ENCODE measurements at regions not wholly inside any gene's neighbourhood (a gene's known extent, or its start where the extent isn't known, plus 50 kb on each side); places are given as distances from the start of the nearest gene placed in this dataset.

- Histone ChIP-seq H3K27me3 (no peaks in the 10 kb centered on the region), H3K9me3 (no peaks in the 10 kb centered on the region), H3K27ac (no peak overlapping the region), H3K4me3 (no peak overlapping the region), H3K4me1 (no peaks in the 10 kb centered on the region), H3K36me3 (no peaks in the 10 kb centered on the region)
- ATAC-seq = no peak
- TF ChIP-seq CTCF (IDR thresholded peaks at IDR 0.05) = no peak
- DNase-seq = no peak
- intact Hi-C loops (cut with DNase I) = no loop called here
Measured at GRCh38 chr3:65303431-65303830, 615.6 kb upstream of the ADAMTS9 start.

GRCh38 chr3:65291448-65292125 lies 603.8 kb upstream of the ADAMTS9 start:
- intact Hi-C loops (cut with DNase I) = no loop called here
- H3K36me3 ChIP-seq = no peaks in the 10 kb centered on the region
- ATAC-seq (no peak), DNase-seq (no peak)
- no peaks in the 10 kb centered on the region for H3K27me3 ChIP-seq
- H3K9me3 ChIP-seq = no peaks in the 10 kb centered on the region
- no peaks in the 10 kb centered on the region for H3K4me1 ChIP-seq
- no peak for TF ChIP-seq CTCF (IDR thresholded peaks at IDR 0.05)
- no peak overlapping the region for H3K27ac ChIP-seq
- no peak overlapping the region for H3K4me3 ChIP-seq

GRCh38 chr3:65288776-65289175 lies 601.0 kb upstream of the ADAMTS9 start:
- Histone ChIP-seq H3K9me3 (no peaks in the 10 kb centered on the region), H3K36me3 (no peaks in the 10 kb centered on the region), H3K27ac (no peak overlapping the region), H3K4me3 (no peak overlapping the region), H3K4me1 (no peaks in the 10 kb centered on the region), H3K27me3 (no peaks in the 10 kb centered on the region)
- DNase-seq (no peak), ATAC-seq (no peak)
- intact Hi-C loops (cut with DNase I) = no loop called here
- no peak for TF ChIP-seq CTCF (IDR thresholded peaks at IDR 0.05)

- Histone ChIP-seq H3K27ac (no peak overlapping the region), H3K4me1 (no peaks in the 10 kb centered on the region), H3K36me3 (no peaks in the 10 kb centered on the region), H3K4me3 (no peak overlapping the region), H3K27me3 (no peaks in the 10 kb centered on the region), H3K9me3 (no peaks in the 10 kb centered on the region)
- DNase-seq (no peak), ATAC-seq (no peak)
- TF ChIP-seq CTCF (IDR thresholded peaks at IDR 0.05) = no peak
- intact Hi-C loops (cut with DNase I) = no loop called here
Measured at GRCh38 chr3:65285956-65286355, 598.2 kb upstream of the ADAMTS9 start.

- Histone ChIP-seq H3K4me1 (no peaks in the 10 kb centered on the region), H3K9me3 (no peaks in the 10 kb centered on the region), H3K27ac (no peak overlapping the region), H3K4me3 (no peak overlapping the region), H3K27me3 (no peaks in the 10 kb centered on the region), H3K36me3 (no peaks in the 10 kb centered on the region)
- peak in 1 of 4 donors; percentile 19 for DNase-seq
- no peak for TF ChIP-seq CTCF (IDR thresholded peaks at IDR 0.05)
- intact Hi-C loops (cut with DNase I) = no loop called here
- ATAC-seq = no peak
Measured at GRCh38 chr3:65284961-65285360, 597.2 kb upstream of the ADAMTS9 start.
